Motor neuron (in vitro differentiated cells): ENCODE measurements at regions not wholly inside any gene's neighbourhood (a gene's known extent, or its start where the extent isn't known, plus 50 kb on each side); places are given as distances from the start of the nearest gene placed in this dataset.
A peak's percentile ranks its signal among the peaks of the same experiment; 100 is the strongest.

Source experiments
- ATAC-seq, 8 experiments: fragments of 200-7000 bp; cut with Tn5 transposase; replicated peaks in 6 of 8; 2 replicates each; pipeline ENCODE4 v1.8.0; 2021; ENCODE audit warnings: mild to moderate bottlenecking in 8 of 8, moderate library complexity in 8 of 8
- H3K27ac ChIP-seq, 2 donors: fragments of 250-450 bp; sonication (Bioruptor Pico); 2 replicates each; pipeline ENCODE4 v1.9.0; 2021; ENCODE audit warnings: antibody characterized with exemption in 2 of 2, mild to moderate bottlenecking in 2 of 2, moderate library complexity in 1 of 2
- H3K4me1 ChIP-seq, 2 donors: fragments of 250-450 bp; sonication (Bioruptor Pico); replicated peaks in 1 of 2; 2 replicates each; pipeline ENCODE4 v1.6.1; 2021; ENCODE audit warnings: antibody characterized with exemption in 2 of 2, mild to moderate bottlenecking in 2 of 2, moderate library complexity in 1 of 2
- H3K4me3 ChIP-seq, 5 donors: fragments of 250-450 bp; sonication (Bioruptor Pico); 2 replicates each; pipeline ENCODE4 v1.9.0; 2021; ENCODE audit warnings: antibody characterized with exemption in 5 of 5, mild to moderate bottlenecking in 5 of 5, moderate library complexity in 4 of 5
- WGBS, 10 experiments: fragments of 450-650 bp; shearing (Covaris generic); methylation state at CpG; one replicate each; pipeline ENCODE4 v1.0.0; 2022; 5-methylcytosine and 5-hydroxymethylcytosine counted together
- in situ Hi-C, 9 experiments: fragments of 400-800 bp; cut with MboI; loops; one replicate each; pipeline ENCODE4 v1.15.0; 2021; ENCODE audit warnings: low sequenced_read_pairs in 9 of 9, low pct_unique_long_range_greater_than_20kb in 2 of 9; ENCODE audit not compliant: unreplicated experiment in 9 of 9

DNA sequence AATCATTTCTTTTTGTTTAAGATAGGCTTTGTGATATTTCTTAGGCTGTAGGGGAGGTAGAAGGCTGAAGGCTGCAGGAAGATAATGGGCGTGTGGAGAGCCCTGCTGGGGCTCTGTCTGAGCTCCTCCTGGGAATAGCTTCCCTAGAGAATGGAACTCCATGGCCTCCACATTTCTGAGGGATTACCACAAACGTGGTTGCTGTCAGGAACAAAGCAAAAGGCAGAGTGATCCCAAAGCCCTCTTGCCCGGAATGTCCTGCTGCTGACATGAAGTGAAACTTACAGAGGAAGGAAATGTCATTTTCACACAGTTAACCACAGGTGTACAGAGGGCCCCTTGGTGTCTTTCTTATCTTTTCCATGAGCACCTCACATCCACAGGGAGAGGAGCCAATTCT, 89.3 kb downstream of the DDIT4L start:
- in situ Hi-C loops, result no loop called here
- Histone ChIP-seq H3K4me3 (no peak overlapping the region), H3K4me1 (peaks cover 0 to 3% of the 10 kb centered on the region in 2 donors), H3K27ac (no peak overlapping the region)
- no peak for ATAC-seq
- 0 to 100% (median 84%) methylated on average over 1 to 3 of the region's 3 CpGs; no CpG with 5 or more reads in 2 of the 10 experiments for WGBS, 10 experiments

DNA sequence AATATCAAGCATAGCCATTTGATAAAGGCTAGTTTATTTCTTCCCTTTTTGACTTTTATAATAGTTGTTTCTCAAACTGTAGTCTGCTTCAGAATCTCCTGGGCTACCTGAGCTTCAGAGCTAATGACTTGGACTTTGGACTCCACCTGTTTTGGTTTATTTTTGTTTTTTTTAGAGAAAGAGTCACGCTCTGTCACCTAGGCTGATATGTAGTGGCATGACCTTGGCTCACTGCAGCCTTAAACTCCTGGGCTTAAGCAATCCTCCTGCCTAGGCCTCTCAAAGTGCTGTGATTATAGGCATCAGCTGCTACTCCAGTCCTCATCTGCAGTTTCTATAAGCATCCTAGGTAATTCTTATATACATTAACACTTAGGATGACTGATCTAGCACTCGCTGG, 90.5 kb downstream of the DDIT4L start:
- ATAC-seq, result no peak
- Histone ChIP-seq H3K4me3 (no peak overlapping the region), H3K4me1 (peaks cover 0 to 5% of the 10 kb centered on the region in 2 donors), H3K27ac (no peak overlapping the region)
- in situ Hi-C loops, result loop anchor here in 1 of 9 experiments (25.0 kb wide), 1 partner anchor 313 kb away; no protein-coding TSS in a partner anchor
- WGBS, 10 experiments, result 82 to 100% (median 100%) methylated on average over 1 to 2 of the region's 2 CpGs; no CpG with 5 or more reads in 3 of the 10 experiments

DNA sequence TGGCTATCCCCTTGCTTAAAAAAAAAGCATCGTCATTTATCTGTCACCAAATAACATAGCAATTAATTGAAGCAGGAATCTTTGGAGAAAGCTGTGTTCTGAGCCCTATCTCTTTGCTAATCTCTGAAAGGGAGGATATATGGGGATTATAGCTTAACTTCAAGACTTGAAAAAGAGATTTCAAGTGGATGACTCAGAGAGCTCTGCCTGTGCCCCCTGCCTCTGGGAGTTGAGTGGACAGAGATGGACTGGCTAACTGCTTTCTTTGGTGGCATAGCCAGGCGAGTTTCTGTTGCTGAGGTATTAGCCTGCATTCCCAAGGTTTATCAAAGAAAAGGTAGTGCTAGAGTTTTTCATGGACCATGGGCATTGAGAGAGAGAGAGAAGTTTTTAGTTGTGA, 91.6 kb downstream of the DDIT4L start:
- H3K4me1 ChIP-seq, result peaks cover under 1 to 5% of the 10 kb centered on the region in 2 donors
- in situ Hi-C loops, result loop anchor here in 1 of 9 experiments (25.0 kb wide), 1 partner anchor 314 kb away; no protein-coding TSS in a partner anchor
- no peak overlapping the region for H3K27ac ChIP-seq
- H3K4me3 ChIP-seq, result no peak overlapping the region
- WGBS, 10 experiments, result 90 to 100% (median 100%) methylated on average over 1 to 2 of the region's 2 CpGs; no CpG with 5 or more reads in 3 of the 10 experiments
- ATAC-seq, result no peak

DNA sequence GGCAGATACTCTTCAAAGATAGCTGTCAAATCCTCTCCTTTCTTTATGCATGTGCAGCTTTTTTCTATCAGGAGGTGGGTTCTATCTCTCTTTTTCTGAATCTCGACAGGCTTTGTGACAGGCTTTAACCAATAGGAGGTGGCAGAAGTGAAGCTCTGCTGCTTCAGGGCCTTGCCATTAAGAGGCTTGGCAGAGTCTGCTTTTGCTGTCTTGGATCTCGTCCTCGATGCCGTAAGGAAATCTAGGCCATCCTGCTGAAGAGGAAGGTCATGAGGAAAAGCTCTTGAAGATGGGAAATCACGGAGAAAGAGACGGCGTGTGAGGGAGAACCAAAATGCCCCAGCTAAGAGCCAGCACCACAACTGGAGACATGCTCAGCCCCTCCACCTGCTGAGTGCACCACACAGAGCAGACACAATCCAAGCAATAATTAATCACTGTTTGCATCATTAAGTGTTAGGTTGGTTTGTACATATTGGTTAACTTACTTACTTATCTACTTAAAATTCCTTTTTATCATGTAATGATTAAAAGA, 92.2 kb downstream of the DDIT4L start:
- Histone ChIP-seq H3K4me3 (no peak overlapping the region), H3K4me1 (peaks cover 5 to 7% of the 10 kb centered on the region in 2 donors), H3K27ac (no peak overlapping the region)
- 75 to 92% (median 85%) methylated on average over 1 to 6 of the region's 7 CpGs; no CpG with 5 or more reads in 1 of the 10 experiments for WGBS, 10 experiments
- ATAC-seq, result no peak
- in situ Hi-C loops, result loop anchor here in 1 of 9 experiments (25.0 kb wide), 1 partner anchor 314 kb away; no protein-coding TSS in a partner anchor

DNA sequence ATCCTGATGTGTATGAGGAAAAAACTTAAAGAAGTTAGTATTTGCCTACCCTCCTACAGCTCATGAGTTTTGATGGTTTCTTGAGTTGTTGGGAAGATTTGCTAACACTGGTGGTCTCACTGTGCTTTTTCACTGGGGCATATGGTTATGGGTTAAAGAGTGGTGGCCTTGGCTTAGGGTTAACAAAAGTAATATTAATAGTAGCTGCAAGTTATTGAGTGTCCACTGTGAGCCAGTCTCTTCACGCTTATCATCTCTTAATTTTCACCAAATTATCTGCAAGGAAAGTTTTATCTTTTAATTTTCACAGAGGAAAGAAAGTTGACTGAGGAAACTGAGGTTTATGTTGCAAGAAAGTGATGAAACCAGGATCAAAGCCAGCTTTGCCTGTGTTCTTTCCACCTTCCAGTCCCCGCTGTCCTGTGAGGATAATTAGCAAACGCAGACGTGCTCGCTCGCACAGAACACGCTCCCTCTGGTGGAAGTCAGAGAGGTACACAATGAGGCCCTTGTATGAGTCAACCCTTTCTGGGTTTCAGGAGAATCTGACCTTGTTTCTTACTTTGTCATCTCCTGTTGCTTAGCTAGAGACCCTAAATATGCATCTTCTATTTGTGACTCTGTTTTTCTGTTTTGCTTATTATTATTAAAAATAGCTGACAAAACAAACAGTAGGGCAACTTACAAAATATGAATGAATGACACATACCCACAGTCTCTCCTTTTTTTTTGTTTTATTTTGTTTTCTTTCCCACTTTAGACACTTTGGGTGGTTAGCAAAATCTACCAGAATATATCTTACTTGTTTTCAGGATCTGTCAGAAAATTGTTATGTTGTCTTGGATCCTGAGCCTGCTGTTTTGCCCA, 94.3 kb downstream of the DDIT4L start:
- peak; percentile 87 to 97 (median 90) for ATAC-seq
- WGBS, 10 experiments, result 0 to 100% (median 25%) methylated on average over 1 to 7 of the region's 7 CpGs; no CpG with 5 or more reads in 1 of the 10 experiments
- Histone ChIP-seq H3K4me3 (no peak overlapping the region), H3K27ac (no peak overlapping the region), H3K4me1 (peaks cover 5 to 7% of the 10 kb centered on the region in 2 donors)
- in situ Hi-C loops, result loop anchor here in 1 of 9 experiments (25.0 kb wide), 1 partner anchor 316 kb away; no protein-coding TSS in a partner anchor

DNA sequence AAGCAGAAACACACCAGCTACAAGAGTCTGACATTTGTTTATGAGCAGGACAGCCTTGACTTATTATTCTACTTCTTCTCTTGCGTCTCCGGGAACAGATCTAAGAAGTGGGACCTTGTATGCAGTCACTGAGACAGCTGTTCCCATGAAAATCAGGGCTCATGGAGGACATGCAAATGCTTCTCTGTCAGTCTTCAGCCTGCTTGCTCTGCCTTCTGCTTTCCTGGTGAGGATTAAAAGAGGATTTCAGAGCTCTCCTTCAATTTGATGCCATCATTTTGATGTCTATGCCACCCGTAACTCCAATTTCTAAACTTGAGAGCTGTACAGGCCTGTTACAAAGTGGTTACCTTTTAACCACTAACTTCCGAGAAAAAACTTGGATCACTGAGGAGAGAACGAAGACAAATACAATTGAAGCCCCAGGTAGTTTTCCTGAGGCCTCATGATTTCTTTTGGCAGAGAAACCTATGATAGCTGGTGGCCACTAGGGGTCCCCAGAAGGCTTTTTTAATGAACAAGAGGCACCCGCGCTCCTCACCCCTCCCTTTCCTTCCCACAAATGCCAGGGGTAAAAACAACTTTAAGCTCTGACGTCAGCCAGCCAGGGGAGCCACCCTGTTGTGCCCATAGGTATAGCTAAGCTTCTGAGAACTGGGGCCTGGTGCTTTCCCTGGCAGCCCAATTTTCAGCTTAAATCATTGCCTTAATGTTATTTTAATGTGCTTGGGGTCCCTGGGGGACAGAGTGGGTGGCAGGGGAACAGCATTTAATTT, 97.0 kb downstream of the DDIT4L start:
- 0 to 100% (median 31%) methylated on average over 1 to 8 of the region's 8 CpGs; no CpG with 5 or more reads in 1 of the 10 experiments for WGBS, 10 experiments
- Histone ChIP-seq H3K4me1 (peaks cover 5 to 7% of the 10 kb centered on the region in 2 donors), H3K27ac (no peak overlapping the region), H3K4me3 (no peak overlapping the region)
- in situ Hi-C loops, result loop anchor here in 1 of 9 experiments (25.0 kb wide), 1 partner anchor 319 kb away; no protein-coding TSS in a partner anchor
- ATAC-seq, result peak; percentile 76 to 98 (median 84)

DNA sequence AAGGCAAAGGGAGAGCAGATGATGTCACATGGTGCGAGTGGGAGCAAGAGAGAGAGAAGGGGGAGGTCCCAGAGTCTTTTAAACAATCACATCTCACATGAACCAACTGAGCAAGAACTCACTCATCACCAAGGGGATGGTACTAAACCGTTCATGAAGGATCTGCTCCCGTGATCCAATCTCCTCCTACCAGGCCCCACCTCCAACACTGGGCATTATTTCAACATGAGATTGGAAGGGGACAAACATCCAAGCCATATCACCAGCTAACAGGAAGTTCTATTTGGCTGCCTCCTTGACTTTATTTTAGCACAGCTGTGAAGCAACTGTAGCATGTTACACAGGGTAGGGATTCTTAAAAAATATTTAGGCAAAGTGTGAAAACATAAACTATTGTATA, 102.5 kb downstream of the DDIT4L start:
- WGBS, 10 experiments, result 0 to 92% (median 47%) methylated on average over 1 to 3 of the region's 3 CpGs; no CpG with 5 or more reads in 1 of the 10 experiments
- in situ Hi-C loops, result loop anchor here in 1 of 9 experiments (25.0 kb wide), 1 partner anchor 325 kb away; no protein-coding TSS in a partner anchor
- Histone ChIP-seq H3K4me1 (no peaks in the 10 kb centered on the region), H3K27ac (no peak overlapping the region), H3K4me3 (no peak overlapping the region)
- peak in 2 of 8 experiments; percentile 18 to 21 for ATAC-seq

DNA sequence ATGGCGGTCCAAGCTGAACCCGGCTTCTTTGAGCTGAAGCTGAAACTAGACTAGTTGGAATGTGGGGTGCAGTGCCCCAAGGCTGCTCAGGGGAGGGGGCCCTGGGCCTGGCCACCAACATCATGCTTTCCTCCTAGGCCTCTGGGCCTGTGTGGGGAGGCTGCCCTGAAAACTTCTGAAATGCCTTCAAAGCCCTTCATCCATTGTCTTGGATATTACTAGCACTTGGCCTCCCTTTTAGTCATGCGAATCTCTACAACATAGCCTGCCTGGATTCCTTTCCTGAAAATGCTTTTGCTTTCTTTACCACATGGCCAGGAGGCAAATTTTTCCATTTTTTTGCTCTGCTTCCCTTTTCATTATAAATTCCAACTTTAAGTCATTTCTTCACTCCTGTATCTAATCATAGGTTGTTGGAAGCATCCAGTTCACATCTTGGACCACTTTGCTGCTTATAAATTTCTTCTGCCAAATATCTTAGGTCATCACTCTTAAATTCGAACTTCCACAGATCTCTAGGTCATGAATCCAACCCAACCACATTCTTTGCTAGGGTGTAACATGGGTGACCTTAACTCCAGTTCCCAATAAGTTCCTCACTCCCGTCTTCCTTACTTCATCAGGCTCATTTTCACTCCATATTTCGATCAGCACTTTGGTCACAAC, 103.4 kb downstream of the DDIT4L start:
- Histone ChIP-seq H3K4me3 (no peak overlapping the region), H3K4me1 (no peaks in the 10 kb centered on the region), H3K27ac (no peak overlapping the region)
- in situ Hi-C loops, result loop anchor here in 1 of 9 experiments (25.0 kb wide), 1 partner anchor 325 kb away; no protein-coding TSS in a partner anchor
- 0 to 92% (median 69%) methylated on average over 1 to 6 of the region's 6 CpGs for WGBS, 10 experiments
- peak in 2 of 8 experiments; percentile 44 to 53 for ATAC-seq

DNA sequence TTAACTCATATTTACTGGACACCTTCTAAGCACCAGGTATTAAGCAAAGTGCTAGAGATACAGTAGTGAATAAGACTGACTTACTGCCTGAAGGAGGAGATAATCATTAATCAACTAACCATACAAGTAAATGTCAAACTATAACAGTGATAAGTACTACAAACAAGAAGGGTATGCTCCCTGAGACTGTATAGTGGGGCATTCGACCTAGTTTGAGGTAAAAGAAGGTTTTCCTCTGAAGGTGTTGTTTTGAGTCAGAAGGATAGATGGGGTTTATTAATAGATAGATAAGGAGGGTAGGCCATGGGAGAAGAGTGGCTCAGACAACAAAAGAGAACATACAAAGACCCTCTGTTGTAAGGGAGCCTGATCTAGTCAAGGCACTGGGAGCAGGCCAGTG, 105.4 kb downstream of the DDIT4L start:
- Histone ChIP-seq H3K4me3 (no peak overlapping the region), H3K4me1 (no peaks in the 10 kb centered on the region), H3K27ac (no peak overlapping the region)
- no peak for ATAC-seq
- in situ Hi-C loops, result loop anchor here in 1 of 9 experiments (25.0 kb wide), 1 partner anchor 327 kb away; no protein-coding TSS in a partner anchor
- WGBS, 10 experiments, result 0 to 86% (median 62%) methylated on average over 1 of the region's 1 CpG; no CpG with 5 or more reads in 4 of the 10 experiments

DNA sequence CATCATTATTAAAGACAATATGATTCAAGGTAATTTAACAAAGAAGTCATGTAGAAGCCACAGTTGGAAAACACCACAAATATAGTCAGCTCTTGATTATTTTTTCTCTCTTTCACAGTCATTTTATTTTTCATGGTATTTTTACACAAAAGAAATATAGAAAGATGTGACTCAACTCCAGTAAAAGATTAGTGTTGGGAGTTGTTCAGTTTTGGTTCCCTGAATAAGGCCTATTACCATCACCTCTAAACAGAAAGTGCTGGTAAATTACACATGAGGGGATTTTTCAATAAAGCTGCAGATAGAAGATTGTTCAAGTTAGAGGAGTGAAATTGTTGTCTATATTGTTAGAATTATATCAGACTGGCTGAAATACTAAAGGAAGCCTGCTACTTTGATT, 107.0 kb downstream of the DDIT4L start:
- Histone ChIP-seq H3K4me3 (no peak overlapping the region), H3K27ac (no peak overlapping the region), H3K4me1 (no peaks in the 10 kb centered on the region)
- in situ Hi-C loops, result loop anchor here in 1 of 9 experiments (25.0 kb wide), 1 partner anchor 329 kb away; no protein-coding TSS in a partner anchor
- ATAC-seq, result no peak

DNA sequence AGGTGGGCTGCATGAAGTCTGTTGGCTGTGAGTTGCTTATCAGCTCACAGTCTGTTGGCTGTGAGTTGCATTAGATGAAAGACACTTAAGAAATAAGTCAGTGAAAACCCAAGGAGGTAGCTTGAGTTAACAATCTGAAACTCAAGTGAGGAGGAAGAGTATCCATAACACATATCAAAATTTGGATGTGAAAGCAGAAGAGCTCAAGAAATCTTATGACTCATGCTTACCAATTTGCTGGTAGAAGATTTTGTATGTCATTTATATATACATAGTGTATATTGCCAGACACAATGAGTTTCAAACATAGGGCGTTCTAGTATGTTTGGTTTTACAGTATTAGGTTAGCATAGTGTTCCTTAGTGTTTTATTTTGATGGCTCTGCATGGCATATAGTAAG, 107.4 kb downstream of the DDIT4L start:
- no peak for ATAC-seq
- 60 to 100% (median 84%) methylated on average over 1 of the region's 1 CpG; no CpG with 5 or more reads in 2 of the 10 experiments for WGBS, 10 experiments

DNA sequence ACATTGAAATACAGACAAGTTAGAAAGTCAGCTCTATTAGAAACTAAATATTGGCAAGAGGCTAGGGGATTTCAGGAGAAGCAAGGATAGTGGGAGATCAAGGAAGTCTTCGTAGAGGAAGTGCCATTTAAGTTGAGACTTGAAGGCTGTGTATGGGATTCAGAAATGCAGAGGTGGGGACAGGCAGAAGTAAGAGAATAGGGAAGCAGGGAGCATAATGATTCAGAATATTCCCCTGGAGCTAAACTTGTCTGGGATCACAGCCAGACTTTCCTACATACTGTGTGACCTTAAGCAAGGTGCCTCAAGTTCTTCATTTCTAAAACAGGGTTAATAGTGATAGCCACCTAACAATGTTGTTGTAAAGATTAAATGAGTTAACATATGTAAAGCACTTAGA, 108.8 kb downstream of the DDIT4L start:
- peak in 3 of 8 experiments; percentile 86 to 89 (median 89) for ATAC-seq
- Histone ChIP-seq H3K27ac (no peak overlapping the region), H3K4me1 (no peaks in the 10 kb centered on the region), H3K4me3 (no peak overlapping the region)
- in situ Hi-C loops, result loop anchor here in 1 of 9 experiments (25.0 kb wide), 1 partner anchor 331 kb away; no protein-coding TSS in a partner anchor
- 0 to 86% (median 65%) methylated on average over 1 of the region's 1 CpG; no CpG with 5 or more reads in 4 of the 10 experiments for WGBS, 10 experiments

More for the DNA sequence above, 107.4 kb downstream of the DDIT4L start:
- Histone ChIP-seq H3K4me1 (no peaks in the 10 kb centered on the region), H3K27ac (no peak overlapping the region), H3K4me3 (no peak overlapping the region)
- in situ Hi-C loops, result loop anchor here in 1 of 9 experiments (25.0 kb wide), 1 partner anchor 329 kb away; no protein-coding TSS in a partner anchor
